GM12892 (cell line): ENCODE measurements at regions not wholly inside any gene's neighbourhood (a gene's known extent, or its start where the extent isn't known, plus 50 kb on each side); places are given as distances from the start of the nearest gene placed in this dataset.

Experiments used
- POLR2A ChIP-seq: IDR thresholded peaks from 2 replicates; pipeline ENCODE4 v1.6.1; 2011; ENCODE audit warnings: low read depth, low read length, control low read depth
- POLR2AphosphoS5 ChIP-seq: IDR thresholded peaks from 2 replicates; pipeline ENCODE4 v1.6.1; 2011; ENCODE audit warnings: low read depth, low read length, control low read depth

GRCh38 chr22:47384977-47385376 is 622.5 kb downstream of the TBC1D22A start:
- TF ChIP-seq POLR2AphosphoS5 (no peak), POLR2A (no peak)
